ENCODE measurements at regions not wholly inside any gene's neighbourhood (a gene's known extent, or its start where the extent isn't known, plus 50 kb on each side); places are given as distances from the start of the nearest gene placed in this dataset.

- no peak for TF ChIP-seq CTCF (IDR thresholded peaks at IDR 0.05; ENCODE audit: insufficient read depth, low read length)
- no peak for TF ChIP-seq POLR2AphosphoS5 (IDR thresholded peaks at IDR 0.05; ENCODE audit: low read depth)
- TF ChIP-seq REST (IDR thresholded peaks at IDR 0.05; ENCODE audit: insufficient replicate concordance, low read depth): no peak
Observed at GRCh38 chr5:112109331-112110007, 309.6 kb downstream of the EPB41L4A start.
